Pancreas (tissue), 10 donors: ENCODE measurements at regions not wholly inside any gene's neighbourhood (a gene's known extent, or its start where the extent isn't known, plus 50 kb on each side); places are given as distances from the start of the nearest gene placed in this dataset.

Experiments used
- ATAC-seq, 4 donors: fragments of 200-7000 bp; cut with Tn5 transposase; one replicate each; pipeline versions ENCODE4 v1.8.0 to v1.9.1; 2020; ENCODE audit warnings: mild to moderate bottlenecking in 4 of 4, moderate library complexity in 4 of 4
- DNase-seq, 6 donors: peaks; one replicate each; pipeline ENCODE4 v3.0.0-alpha.2; 2020
- FAIRE-seq: peaks from 2 replicates; lab custom pipeline; 2012; peaks lifted over from hg19 to GRCh38; lab: Jason Lieb, UNC
- H3K27ac ChIP-seq, 4 donors: fragments of 200-600 bp; sonication (generic); 1 replicate in 3 of 4; 2 replicates in 1 of 4; pipeline versions ENCODE4 v1.5.0 to v1.8.0; 2020
- H3K27me3 ChIP-seq, 4 donors: fragments of 200-600 bp; one replicate each; pipeline ENCODE4 v1.8.0; 2021
- H3K36me3 ChIP-seq, 3 donors: fragments of 200-600 bp; sonication (generic) in 1 of 3; one replicate each; pipeline versions ENCODE4 v1.5.0 to v1.8.0; 2020 to 2021
- H3K4me1 ChIP-seq, 3 donors: fragments of 200-600 bp; one replicate each; pipeline ENCODE4 v1.8.0; 2021
- H3K4me3 ChIP-seq, 4 donors: fragments of 200-600 bp; sonication (generic) in 2 of 4; one replicate each; pipeline versions ENCODE4 v1.5.0 to v1.8.0; 2020 to 2021
- H3K9me3 ChIP-seq, 4 donors: fragments of 200-600 bp; one replicate each; pipeline ENCODE4 v1.8.0; 2021
- CTCF ChIP-seq, 4 donors: fragments of 200-600 bp; sonication (generic) in 3 of 4; IDR thresholded peaks; one replicate each; pipeline versions ENCODE4 v1.5.0 to v1.8.0; 2021; ENCODE audit warnings: antibody characterized with exemption in 4 of 4
- WGBS, 2 donors: extraction: QIAGEN DNeasy Blood & Tissue Kit; methylation state at CpG; one replicate each; pipeline ENCODE4 v1.1.7; 2013; 5-methylcytosine and 5-hydroxymethylcytosine counted together
- intact Hi-C, 3 donors: fragments of 100-400 bp; cut with DNase I; formaldehyde crosslinking; loops; one replicate each; pipeline versions ENCODE4 v1.11.1 to v1.14.2; 2022
- donor health status: healthy with polysubstance abuse.
- donor health status: DM: no; HTN: no; CAD: no; lungs with moderate emphysema.
- donor health status: DM: no; HTN: no; CAD: no.
- donor health status: control.
- donor health status: control.
- donor health status: Bipolar disorder and iron deficiency.
- donor health status: DM: yes; HTN: yes; CAD: no.
- donor health status: DM: no; HTN: no; CAD: no.
- donor health status: DM: no; HTN: no; CAD: no.
- donor health status: DM: yes; HTN: yes; CAD: no.

GRCh38 chr7:22577470-22578001 lies 77.5 kb upstream of the STEAP1B start:
- DNase-seq (peak in 3 of 6 donors; percentile 27 to 42 (median 27)), FAIRE-seq (no peak), ATAC-seq (peak; percentile 88 to 96 (median 91))
- Histone ChIP-seq H3K4me3 (no peak overlapping the region), H3K27ac (peak overlapping the region; percentile 39 to 76 (median 64)), H3K9me3 (peaks cover 0 to 2% (median 0%) of the 10 kb centered on the region in 4 donors), H3K27me3 (no peaks in the 10 kb centered on the region), H3K36me3 (no peaks in the 10 kb centered on the region), H3K4me1 (peaks cover 0 to 19% (median 18%) of the 10 kb centered on the region in 3 donors)
- intact Hi-C loops: no loop called here
- TF ChIP-seq CTCF (IDR thresholded peaks at IDR 0.05): no peak
- 2 to 5% methylated on average over 6 of the region's 6 CpGs for whole genome bisulfite sequencing, 2 donors

DNA sequence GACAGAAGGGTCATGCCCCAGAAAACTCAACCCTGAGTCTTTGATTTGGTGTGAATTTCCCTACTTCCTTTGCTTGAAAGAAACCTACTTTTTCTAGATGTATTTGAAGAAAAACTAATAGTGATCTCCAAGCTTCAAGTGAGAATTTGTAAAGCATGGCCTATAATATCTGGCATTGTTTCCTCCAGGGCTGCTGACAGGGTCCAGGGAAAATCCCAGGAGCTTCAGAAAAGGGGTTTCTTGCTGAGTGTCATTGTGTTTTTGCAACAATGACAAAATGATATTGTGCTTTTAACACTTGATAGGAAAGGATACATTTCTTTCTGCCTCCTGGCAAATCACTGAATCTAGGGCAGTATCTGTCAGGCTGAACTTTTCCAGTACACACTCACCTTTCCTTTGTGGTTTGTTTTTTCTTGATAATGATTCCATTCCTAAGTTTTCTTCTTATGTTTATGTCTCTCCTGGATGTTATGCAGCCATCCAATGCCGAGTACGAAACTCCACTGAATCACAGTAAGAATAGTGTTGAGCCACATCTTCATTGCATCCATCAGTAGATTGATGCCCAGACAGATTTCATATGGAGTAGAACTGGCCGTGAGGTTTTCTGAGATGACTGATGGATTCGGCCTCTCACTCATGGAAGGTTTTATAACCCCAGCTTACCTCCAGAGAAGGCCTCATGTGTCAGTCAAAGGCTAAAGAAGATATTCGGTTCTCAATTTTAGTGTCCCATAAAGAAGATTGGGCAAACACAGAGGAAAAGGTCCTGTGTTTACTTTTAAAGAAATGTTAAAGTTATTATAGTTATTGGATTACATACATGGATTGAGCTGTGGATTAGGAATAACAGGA lies 76.9 kb upstream of the STEAP1B start:
- Histone ChIP-seq H3K4me3 (no peak overlapping the region), H3K36me3 (no peaks in the 10 kb centered on the region), H3K27ac (peak overlapping the region in 3 of 4 donors; percentile 18 to 76 (median 74)), H3K9me3 (peaks cover 0 to 2% (median 0%) of the 10 kb centered on the region in 4 donors), H3K27me3 (no peaks in the 10 kb centered on the region), H3K4me1 (peaks cover 0 to 19% (median 18%) of the 10 kb centered on the region in 3 donors)
- DNase-seq (no peak), ATAC-seq (peak in 1 of 4 donors; percentile 21), FAIRE-seq (no peak)
- intact Hi-C loops: no loop called here
- no peak for TF ChIP-seq CTCF (IDR thresholded peaks at IDR 0.05)
- WGBS, 2 donors: 63 to 65% methylated on average over 5 of the region's 5 CpGs

- Histone ChIP-seq H3K27ac (no peak overlapping the region), H3K36me3 (no peaks in the 10 kb centered on the region), H3K4me1 (peaks cover 0 to 19% (median 18%) of the 10 kb centered on the region in 3 donors), H3K4me3 (no peak overlapping the region), H3K9me3 (peaks cover 0 to 2% (median 0%) of the 10 kb centered on the region in 4 donors), H3K27me3 (no peaks in the 10 kb centered on the region)
- ATAC-seq (no peak), FAIRE-seq (no peak), DNase-seq (no peak)
- 81 to 82% methylated on average over 9 of the region's 9 CpGs for WGBS, 2 donors
- TF ChIP-seq CTCF (IDR thresholded peaks at IDR 0.05): no peak
- intact Hi-C loops: no loop called here
Measured at GRCh38 chr7:22574754-22575520, 74.9 kb upstream of the STEAP1B start.

GRCh38 chr7:22572937-22573336 lies 72.9 kb upstream of the STEAP1B start:
- no peaks in the 10 kb centered on the region for H3K27me3 ChIP-seq
- no peak for TF ChIP-seq CTCF (IDR thresholded peaks at IDR 0.05)
- ATAC-seq (peak in 1 of 4 donors; percentile 15), FAIRE-seq (no peak), DNase-seq (no peak)
- H3K27ac ChIP-seq: no peak overlapping the region
- intact Hi-C loops: no loop called here
- H3K4me3 ChIP-seq: no peak overlapping the region
- H3K4me1 ChIP-seq: peaks cover 0 to 14% (median 14%) of the 10 kb centered on the region in 3 donors
- no peaks in the 10 kb centered on the region for H3K36me3 ChIP-seq
- WGBS, 2 donors: 59 to 61% methylated on average over 7 of the region's 7 CpGs
- no peaks in the 10 kb centered on the region for H3K9me3 ChIP-seq
